ENCODE measurements at regions not wholly inside any gene's neighbourhood (a gene's known extent, or its start where the extent isn't known, plus 50 kb on each side); places are given as distances from the start of the nearest gene placed in this dataset.

DNA sequence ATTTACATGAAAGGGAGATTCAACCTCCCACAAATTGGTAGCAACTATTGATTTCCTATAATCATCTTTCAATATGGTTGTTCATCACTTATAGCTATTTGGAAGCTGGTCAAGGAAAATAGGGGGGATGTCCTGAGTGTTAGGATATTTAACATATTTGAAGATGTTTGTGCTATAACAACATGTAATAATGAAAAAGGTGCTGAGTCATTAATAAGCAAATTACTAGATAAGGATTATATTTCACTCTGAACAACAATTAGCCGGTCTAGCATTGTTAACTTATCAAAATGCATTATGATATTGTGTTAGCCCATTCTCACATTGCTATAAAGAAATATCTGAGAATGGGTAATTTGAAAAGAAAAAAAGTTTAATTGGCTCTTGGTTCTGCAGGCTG is 225.8 kb upstream of the ARPP21 start:
- TF ChIP-seq CTCF (IDR thresholded peaks at IDR 0.05) = no peak
- no peak for TF ChIP-seq POLR2A (IDR thresholded peaks at IDR 0.05)
- no peak for TF ChIP-seq EP300 (IDR thresholded peaks at IDR 0.05)
- H3K27ac ChIP-seq = no peak overlapping the region
- H3K9me3 ChIP-seq = no peaks in the 10 kb centered on the region
- DNase-seq (ENCODE audit: low spot score in 2 of 2) = no peak
- WGBS, 2 donors = 93 to 95% methylated on average over 1 of the region's 1 CpG
- H3K4me1 ChIP-seq = no peaks in the 10 kb centered on the region
- no peak overlapping the region for H3K4me3 ChIP-seq
- no peaks in the 10 kb centered on the region for H3K27me3 ChIP-seq
- no peaks in the 10 kb centered on the region for H3K36me3 ChIP-seq

DNA sequence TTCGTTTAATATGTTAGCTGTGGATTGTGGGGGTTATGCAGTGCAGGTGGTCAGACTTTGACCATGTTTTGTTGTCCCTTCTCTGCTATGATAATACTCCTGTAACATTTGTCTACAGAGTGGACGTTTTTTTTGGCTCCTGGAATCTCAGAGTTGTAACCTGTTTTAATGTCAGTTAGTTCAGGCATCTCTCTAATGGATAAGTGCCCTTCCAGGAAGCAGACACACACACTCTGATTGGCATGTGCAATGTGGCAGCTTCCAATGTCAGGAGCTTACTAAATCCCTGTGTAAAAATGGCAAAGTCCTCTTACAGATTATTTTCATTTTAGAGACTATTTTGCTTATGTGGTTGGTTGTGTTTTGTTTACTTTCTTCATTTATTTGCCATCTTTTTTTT is 222.2 kb upstream of the ARPP21 start:
- H3K9me3 ChIP-seq = no peaks in the 10 kb centered on the region
- no peaks in the 10 kb centered on the region for H3K36me3 ChIP-seq
- TF ChIP-seq EP300 (IDR thresholded peaks at IDR 0.05) = no peak
- TF ChIP-seq CTCF (IDR thresholded peaks at IDR 0.05) = no peak
- TF ChIP-seq POLR2A (IDR thresholded peaks at IDR 0.05) = no peak
- 62 to 66% methylated on average over 2 of the region's 2 CpGs for WGBS, 2 donors
- H3K27ac ChIP-seq = no peak overlapping the region
- H3K4me3 ChIP-seq = no peak overlapping the region
- no peak for DNase-seq (ENCODE audit: low spot score in 2 of 2)
- H3K27me3 ChIP-seq = no peaks in the 10 kb centered on the region
- H3K4me1 ChIP-seq = no peaks in the 10 kb centered on the region

- no peak for DNase-seq (ENCODE audit: low spot score in 2 of 2)
- H3K4me1 ChIP-seq = no peaks in the 10 kb centered on the region
- no peak for TF ChIP-seq EP300 (IDR thresholded peaks at IDR 0.05)
- no peaks in the 10 kb centered on the region for H3K36me3 ChIP-seq
- no peak overlapping the region for H3K27ac ChIP-seq
- H3K4me3 ChIP-seq = no peak overlapping the region
- no peaks in the 10 kb centered on the region for H3K9me3 ChIP-seq
- 86 to 94% methylated on average over 1 of the region's 1 CpG for WGBS, 2 donors
- H3K27me3 ChIP-seq = no peaks in the 10 kb centered on the region
Observed at GRCh38 chr3:35422101-35422500, 217.2 kb upstream of the ARPP21 start.

GRCh38 chr3:35422836-35423601 is 216.3 kb upstream of the ARPP21 start:
- H3K9me3 ChIP-seq = no peaks in the 10 kb centered on the region
- no peak overlapping the region for H3K27ac ChIP-seq
- WGBS, 2 donors = 40 to 45% methylated on average over 6 of the region's 6 CpGs
- TF ChIP-seq POLR2A (IDR thresholded peaks at IDR 0.05) (no peak), CTCF (IDR thresholded peaks at IDR 0.05) (no peak), EP300 (IDR thresholded peaks at IDR 0.05) (no peak)
- DNase-seq (ENCODE audit: low spot score in 2 of 2) = no peak
- no peaks in the 10 kb centered on the region for H3K4me1 ChIP-seq
- no peaks in the 10 kb centered on the region for H3K27me3 ChIP-seq
- H3K4me3 ChIP-seq = no peak overlapping the region
- no peaks in the 10 kb centered on the region for H3K36me3 ChIP-seq

- H3K4me1 ChIP-seq = no peaks in the 10 kb centered on the region
- DNase-seq (ENCODE audit: low spot score in 2 of 2) = no peak
- no peak overlapping the region for H3K27ac ChIP-seq
- 81 to 84% methylated on average over 3 of the region's 3 CpGs for WGBS, 2 donors
- H3K4me3 ChIP-seq = no peak overlapping the region
- no peaks in the 10 kb centered on the region for H3K27me3 ChIP-seq
- no peaks in the 10 kb centered on the region for H3K36me3 ChIP-seq
- TF ChIP-seq EP300 (IDR thresholded peaks at IDR 0.05) (no peak), CTCF (IDR thresholded peaks at IDR 0.05) (no peak), POLR2A (IDR thresholded peaks at IDR 0.05) (no peak)
- peaks cover 0 to 2% (median 0%) of the 10 kb centered on the region in 4 donors for H3K9me3 ChIP-seq
Observed at GRCh38 chr3:35426366-35426958, 212.9 kb upstream of the ARPP21 start.

Data from tibial nerve (tissue), 4 donors.